ENCODE measurements at regions not wholly inside any gene's neighbourhood (a gene's known extent, or its start where the extent isn't known, plus 50 kb on each side); places are given as distances from the start of the nearest gene placed in this dataset.

DNA sequence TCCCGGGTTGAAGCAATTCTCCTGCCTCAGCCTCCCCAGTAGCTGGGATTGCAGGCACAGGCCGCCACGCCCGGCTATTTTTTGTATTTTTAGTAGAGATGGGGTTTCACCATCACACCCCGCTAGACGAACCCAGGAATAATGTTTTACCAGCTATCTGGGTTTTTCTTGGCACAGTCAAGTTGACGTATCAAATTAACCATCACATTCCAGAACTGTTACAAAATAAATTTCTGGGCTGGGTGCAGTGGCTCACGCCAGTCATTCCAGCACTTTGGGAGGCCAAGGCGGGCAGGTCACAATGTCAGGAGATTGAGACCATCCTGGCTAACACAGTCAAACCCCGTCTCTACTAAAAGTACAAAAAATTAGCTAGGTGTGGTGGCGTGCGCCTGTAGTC lies 501.2 kb downstream of the SHISA9 start:
- Mint-ChIP-seq H3K27ac (ENCODE audit: unreplicated experiment) (no peak overlapping the region), H3K9me3 (ENCODE audit: unreplicated experiment) (no peaks in the 10 kb centered on the region), H3K4me1 (ENCODE audit: unreplicated experiment) (no peaks in the 10 kb centered on the region), H3K4me3 (ENCODE audit: unreplicated experiment) (no peak overlapping the region), H3K27me3 (ENCODE audit: unreplicated experiment) (no peaks in the 10 kb centered on the region), H3K36me3 (ENCODE audit: low read depth, unreplicated experiment) (no peaks in the 10 kb centered on the region)
- no peak for DNase-seq (ENCODE audit: low spot score)
- TF ChIP-seq, protein P1, sequence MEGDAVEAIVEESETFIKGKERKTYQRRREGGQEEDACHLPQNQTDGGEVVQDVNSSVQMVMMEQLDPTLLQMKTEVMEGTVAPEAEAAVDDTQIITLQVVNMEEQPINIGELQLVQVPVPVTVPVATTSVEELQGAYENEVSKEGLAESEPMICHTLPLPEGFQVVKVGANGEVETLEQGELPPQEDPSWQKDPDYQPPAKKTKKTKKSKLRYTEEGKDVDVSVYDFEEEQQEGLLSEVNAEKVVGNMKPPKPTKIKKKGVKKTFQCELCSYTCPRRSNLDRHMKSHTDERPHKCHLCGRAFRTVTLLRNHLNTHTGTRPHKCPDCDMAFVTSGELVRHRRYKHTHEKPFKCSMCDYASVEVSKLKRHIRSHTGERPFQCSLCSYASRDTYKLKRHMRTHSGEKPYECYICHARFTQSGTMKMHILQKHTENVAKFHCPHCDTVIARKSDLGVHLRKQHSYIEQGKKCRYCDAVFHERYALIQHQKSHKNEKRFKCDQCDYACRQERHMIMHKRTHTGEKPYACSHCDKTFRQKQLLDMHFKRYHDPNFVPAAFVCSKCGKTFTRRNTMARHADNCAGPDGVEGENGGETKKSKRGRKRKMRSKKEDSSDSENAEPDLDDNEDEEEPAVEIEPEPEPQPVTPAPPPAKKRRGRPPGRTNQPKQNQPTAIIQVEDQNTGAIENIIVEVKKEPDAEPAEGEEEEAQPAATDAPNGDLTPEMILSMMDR (IDR thresholded peaks at IDR 0.05; ENCODE audit: unreplicated experiment) = no peak

DNA sequence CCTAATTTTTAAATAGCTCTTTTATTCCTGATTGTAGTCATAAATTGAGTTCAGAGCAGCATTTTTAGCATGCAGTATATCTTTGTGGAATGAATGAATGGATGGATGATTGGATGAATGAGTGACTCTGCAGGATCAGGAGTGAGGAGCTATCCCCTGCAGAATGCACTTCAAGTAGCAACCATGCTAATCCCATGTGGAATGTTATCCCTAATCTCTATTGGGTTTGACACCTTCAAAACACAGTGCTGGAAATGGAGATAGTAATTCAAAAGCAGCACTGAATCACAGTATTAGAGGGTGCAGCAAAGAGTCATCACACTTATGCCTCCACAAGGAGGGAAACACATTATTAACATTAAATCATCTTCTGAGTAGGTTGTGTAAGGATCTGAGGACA lies 501.9 kb downstream of the SHISA9 start:
- Mint-ChIP-seq H3K4me1 (ENCODE audit: unreplicated experiment) (no peaks in the 10 kb centered on the region), H3K27me3 (ENCODE audit: unreplicated experiment) (no peaks in the 10 kb centered on the region), H3K36me3 (ENCODE audit: low read depth, unreplicated experiment) (no peaks in the 10 kb centered on the region), H3K4me3 (ENCODE audit: unreplicated experiment) (no peak overlapping the region), H3K27ac (ENCODE audit: unreplicated experiment) (no peak overlapping the region), H3K9me3 (ENCODE audit: unreplicated experiment) (no peaks in the 10 kb centered on the region)
- no peak for DNase-seq (ENCODE audit: low spot score)
- TF ChIP-seq, protein P1 (IDR thresholded peaks at IDR 0.05; ENCODE audit: unreplicated experiment) = no peak

DNA sequence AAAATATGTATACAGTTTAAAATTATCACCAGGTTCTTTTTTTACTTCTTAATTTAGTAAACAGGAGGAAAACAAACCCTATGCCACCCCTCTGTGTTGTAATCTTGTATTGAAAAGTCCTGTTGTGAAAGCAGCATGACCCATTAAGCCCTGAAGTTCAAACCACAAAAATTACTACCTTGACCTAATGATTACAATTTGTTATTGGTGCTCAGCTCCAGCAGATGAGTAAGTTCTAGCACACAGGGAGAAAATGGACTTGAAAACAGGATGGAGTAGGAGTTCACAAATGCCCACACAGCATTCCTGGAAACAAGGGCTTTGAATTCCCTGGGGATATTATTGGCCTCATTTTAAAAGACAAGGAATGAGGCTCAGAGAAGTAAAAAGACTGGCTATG lies 505.8 kb upstream of the ERCC4 start:
- no peaks in the 10 kb centered on the region for H3K4me1 Mint-ChIP-seq (ENCODE audit: unreplicated experiment)
- no peak overlapping the region for H3K27ac Mint-ChIP-seq (ENCODE audit: unreplicated experiment)
- no peaks in the 10 kb centered on the region for H3K36me3 Mint-ChIP-seq (ENCODE audit: low read depth, unreplicated experiment)
- no peaks in the 10 kb centered on the region for H3K9me3 Mint-ChIP-seq (ENCODE audit: unreplicated experiment)
- no peak overlapping the region for H3K4me3 Mint-ChIP-seq (ENCODE audit: unreplicated experiment)
- DNase-seq (ENCODE audit: low spot score) = no peak
- no peaks in the 10 kb centered on the region for H3K27me3 Mint-ChIP-seq (ENCODE audit: unreplicated experiment)
- TF ChIP-seq, protein P1 (IDR thresholded peaks at IDR 0.05; ENCODE audit: unreplicated experiment) = no peak

DNA sequence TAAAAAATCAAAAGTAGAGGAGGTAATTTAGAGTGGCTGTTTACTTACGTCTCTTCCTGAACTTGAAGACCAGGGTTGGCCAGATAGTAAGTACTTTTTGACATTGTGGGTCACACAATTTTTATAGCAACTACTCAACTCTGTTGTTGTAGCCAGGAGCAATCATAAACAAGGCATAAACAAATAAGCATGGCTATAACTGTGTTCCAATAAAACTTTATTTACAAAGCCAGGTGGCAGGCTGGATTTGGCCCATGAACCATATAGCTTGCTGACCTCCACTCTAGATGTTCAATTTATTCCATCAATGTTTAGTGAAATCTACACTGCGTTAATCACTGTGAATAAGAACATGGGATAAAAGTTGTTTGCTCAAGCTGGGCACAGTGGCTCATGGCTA lies 500.4 kb upstream of the ERCC4 start:
- Mint-ChIP-seq H3K27me3 (ENCODE audit: unreplicated experiment) (no peaks in the 10 kb centered on the region), H3K4me3 (ENCODE audit: unreplicated experiment) (no peak overlapping the region), H3K4me1 (ENCODE audit: unreplicated experiment) (peaks cover 7% of the 10 kb centered on the region), H3K9me3 (ENCODE audit: unreplicated experiment) (no peaks in the 10 kb centered on the region), H3K27ac (ENCODE audit: unreplicated experiment) (no peak overlapping the region), H3K36me3 (ENCODE audit: low read depth, unreplicated experiment) (no peaks in the 10 kb centered on the region)
- TF ChIP-seq, protein P1 (IDR thresholded peaks at IDR 0.05; ENCODE audit: unreplicated experiment) = no peak
- DNase-seq (ENCODE audit: low spot score) = no peak

DNA sequence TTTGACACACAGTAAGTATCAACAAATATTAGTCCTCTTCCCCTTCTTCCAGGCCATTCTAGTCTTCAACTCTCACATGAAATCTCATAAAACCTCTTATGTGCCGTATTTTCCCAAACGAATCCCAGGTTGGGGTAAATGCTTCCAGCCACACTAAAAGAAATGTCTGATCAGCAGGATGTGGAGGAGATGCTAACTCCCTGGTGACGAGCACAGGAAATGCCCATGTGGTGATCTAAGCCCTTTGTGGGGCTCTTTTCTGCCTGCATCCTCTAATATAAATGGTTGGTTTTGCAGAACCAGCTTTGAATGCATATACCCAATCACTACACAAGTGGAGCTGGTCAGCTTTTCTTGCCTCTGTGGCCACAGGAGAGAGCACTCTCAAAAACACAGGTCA lies 498.2 kb upstream of the ERCC4 start:
- Mint-ChIP-seq H3K36me3 (ENCODE audit: low read depth, unreplicated experiment) (no peaks in the 10 kb centered on the region), H3K27me3 (ENCODE audit: unreplicated experiment) (no peaks in the 10 kb centered on the region), H3K9me3 (ENCODE audit: unreplicated experiment) (no peaks in the 10 kb centered on the region), H3K4me1 (ENCODE audit: unreplicated experiment) (peaks cover 15% of the 10 kb centered on the region), H3K27ac (ENCODE audit: unreplicated experiment) (peak overlapping the region; percentile 32), H3K4me3 (ENCODE audit: unreplicated experiment) (no peak overlapping the region)
- TF ChIP-seq, protein P1 (IDR thresholded peaks at IDR 0.05; ENCODE audit: unreplicated experiment) = no peak
- DNase-seq (ENCODE audit: low spot score) = no peak

Measured in endothelial cell (in vitro differentiated cells).